ENCODE measurements at regions not wholly inside any gene's neighbourhood (a gene's known extent, or its start where the extent isn't known, plus 50 kb on each side); places are given as distances from the start of the nearest gene placed in this dataset.

- TF ChIP-seq ZNF274 (IDR thresholded peaks at IDR 0.05; ENCODE audit: low read depth, low read length): no peak
Observed at GRCh38 chr14:96741151-96741977, 55.8 kb upstream of the VRK1 start.

GRCh38 chr14:96744262-96744661 lies 52.9 kb upstream of the VRK1 start:
- no peak for TF ChIP-seq ZNF274 (IDR thresholded peaks at IDR 0.05; ENCODE audit: low read depth, low read length)
- H3K4me3 ChIP-seq (ENCODE audit: low read length): no peak overlapping the region

More at GRCh38 chr14:96741151-96741977, 55.8 kb upstream of the VRK1 start:
- H3K4me3 ChIP-seq (ENCODE audit: low read length): peak overlapping the region; percentile 13; the same call in 1 of the 2 replicates

GRCh38 chr14:96745500-96746051 lies 51.6 kb upstream of the VRK1 start:
- H3K4me3 ChIP-seq (ENCODE audit: low read length): no peak overlapping the region
- no peak for TF ChIP-seq ZNF274 (IDR thresholded peaks at IDR 0.05; ENCODE audit: low read depth, low read length)

GRCh38 chr14:96746101-96746500 lies 51.1 kb upstream of the VRK1 start:
- no peak for TF ChIP-seq ZNF274 (IDR thresholded peaks at IDR 0.05; ENCODE audit: low read depth, low read length)
- no peak overlapping the region for H3K4me3 ChIP-seq (ENCODE audit: low read length)

- H3K4me3 ChIP-seq (ENCODE audit: low read length): no peak overlapping the region
- TF ChIP-seq ZNF274 (IDR thresholded peaks at IDR 0.05; ENCODE audit: low read depth, low read length): no peak
Observed at GRCh38 chr14:96747006-96747405, 50.2 kb upstream of the VRK1 start.
